H1 (cell line): ENCODE measurements at regions not wholly inside any gene's neighbourhood (a gene's known extent, or its start where the extent isn't known, plus 50 kb on each side); places are given as distances from the start of the nearest gene placed in this dataset.

Experiments
- CTCF ChIA-PET: fragments of 300-600 bp; sonication (Branson Sonifier 250); formaldehyde crosslinking; loops from one replicate; lab custom pipeline; 2021; ENCODE audit not compliant: partially characterized antibody; lab: Charles Lee
- POLR2A ChIA-PET: fragments of 300-600 bp; sonication (Branson Sonifier 250); formaldehyde crosslinking; loops from one replicate; lab custom pipeline; 2021; ENCODE audit warnings: inconsistent platforms; ENCODE audit not compliant: partially characterized antibody; lab: Charles Lee
- DNase-seq, 2 experiments: peaks; one replicate each; pipeline versions ENCODE4 v3.0.0 to v3.0.0-alpha.2; 2010 to 2022; ENCODE audit warnings: low spot score in 2 of 2, low read depth in 1 of 2, mixed read lengths in 1 of 2
- FAIRE-seq: peaks from 2 replicates; lab custom pipeline; 2011; peaks lifted over from hg19 to GRCh38; lab: Jason Lieb, UNC
- H2AFZ ChIP-seq: 2 replicates; pipeline ENCODE4 v1.8.1; 2012; ENCODE audit warnings: low read length, inconsistent platforms
- H2AK5ac ChIP-seq: 2 replicates; pipeline ENCODE4 v1.6.1; 2013; ENCODE audit warnings: low read depth, low read length
- H2BK120ac ChIP-seq: replicated peaks from 2 replicates; pipeline ENCODE3; 2013; ENCODE audit warnings: low read depth, low read length, inconsistent platforms
- H2BK12ac ChIP-seq: 2 replicates; pipeline ENCODE4 v1.6.1; 2013; ENCODE audit warnings: low read depth, low read length
- H2BK15ac ChIP-seq: 2 replicates; pipeline ENCODE4 v1.6.1; 2013; ENCODE audit warnings: low read length
- H2BK20ac ChIP-seq: 2 replicates; pipeline ENCODE4 v1.6.1; 2013; ENCODE audit warnings: low read length
- H2BK5ac ChIP-seq: 2 replicates; pipeline ENCODE4 v1.6.1; 2013; ENCODE audit warnings: low read depth, low read length
- H3K14ac ChIP-seq: 2 replicates; pipeline ENCODE4 v1.6.1; 2013; ENCODE audit warnings: inconsistent platforms; ENCODE audit not compliant: insufficient read length
- H3K18ac ChIP-seq: 2 replicates; pipeline ENCODE4 v1.6.1; 2013; ENCODE audit warnings: low read length; ENCODE audit errors: extremely low read depth
- H3K23ac ChIP-seq: 2 replicates; pipeline ENCODE4 v1.6.1; 2013; ENCODE audit warnings: inconsistent platforms; ENCODE audit not compliant: insufficient read length
- H3K23me2 ChIP-seq: 2 replicates; pipeline ENCODE4 v1.6.1; 2013; ENCODE audit warnings: low read depth, low read length
- H3K27ac ChIP-seq: 2 replicates; pipeline ENCODE4 v1.6.1; 2011; ENCODE audit warnings: low read depth, low read length, inconsistent platforms
- H3K27me3 ChIP-seq, 4 experiments: replicated peaks in 1 of 4; 1 replicate in 1 of 4; 2 replicates in 3 of 4; pipeline versions ENCODE4 v1.6.1 to v1.8.1; 2011 to 2013; ENCODE audit warnings: low read length in 3 of 4, mild to moderate bottlenecking in 3 of 4, inconsistent platforms in 2 of 4, mixed read lengths in 2 of 4, moderate library complexity in 1 of 4; ENCODE audit not compliant: control insufficient read depth in 3 of 4, insufficient read depth in 3 of 4; ENCODE audit errors: extremely low read depth in 1 of 4
- H3K36me3 ChIP-seq, 4 experiments: 2 replicates each; pipeline versions ENCODE4 v1.6.1 to v1.8.1; 2011 to 2013; ENCODE audit warnings: mild to moderate bottlenecking in 4 of 4, low read length in 3 of 4, moderate library complexity in 2 of 4, control low read depth in 1 of 4, inconsistent platforms in 1 of 4; ENCODE audit not compliant: insufficient read depth in 4 of 4, control insufficient read depth in 2 of 4
- H3K4ac ChIP-seq: replicated peaks from 2 replicates; pipeline ENCODE3; 2013; ENCODE audit warnings: low read length, low read depth, mixed read lengths, inconsistent platforms; ENCODE audit not compliant: insufficient read length
- H3K4me1 ChIP-seq, 4 experiments: replicated peaks in 1 of 4; 1 replicate in 1 of 4; 2 replicates in 3 of 4; pipeline versions ENCODE4 v1.6.1 to v1.8.1; 2011 to 2013; ENCODE audit warnings: low read length in 3 of 4, inconsistent platforms in 2 of 4, mixed read lengths in 1 of 4; ENCODE audit not compliant: insufficient read depth in 4 of 4, control insufficient read depth in 3 of 4
- H3K4me2 ChIP-seq, 2 experiments: 2 replicates each; pipeline versions ENCODE4 v1.6.1 to v1.8.1; 2011 to 2013; ENCODE audit warnings: low read depth in 2 of 2, low read length in 2 of 2, control low read depth in 1 of 2, inconsistent platforms in 1 of 2, mild to moderate bottlenecking in 1 of 2; ENCODE audit not compliant: insufficient read depth in 1 of 2
- H3K4me3 ChIP-seq, 4 experiments: fragments of 200-600, 300-600 bp in 1 of 4; sonication (generic), shearing (Covaris generic), sonication (Bioruptor Twin) in 1 of 4; 2 replicates each; pipeline versions ENCODE4 v1.5.1 to v1.8.1; 2011 to 2016; ENCODE audit warnings: low read length in 4 of 4, low read depth in 3 of 4, control low read depth in 2 of 4, inconsistent platforms in 2 of 4, mild to moderate bottlenecking in 2 of 4, mixed read lengths in 1 of 4, moderate library complexity in 1 of 4; ENCODE audit not compliant: insufficient read depth in 2 of 4; ENCODE audit errors: extremely low read depth in 1 of 4
- H3K56ac ChIP-seq: replicated peaks from 2 replicates; pipeline ENCODE3; 2013; ENCODE audit warnings: low read depth, mild to moderate bottlenecking, mixed read lengths, low read length, inconsistent platforms; ENCODE audit not compliant: insufficient read length
- H3K79me1 ChIP-seq: 2 replicates; pipeline ENCODE4 v1.6.1; 2013; ENCODE audit warnings: low read depth, low read length, control low read depth
- H3K79me2 ChIP-seq, 2 experiments: 2 replicates each; pipeline versions ENCODE4 v1.6.1 to v1.8.1; 2012 to 2013; ENCODE audit warnings: low read length in 2 of 2, mild to moderate bottlenecking in 2 of 2, inconsistent platforms in 1 of 2; ENCODE audit not compliant: insufficient read depth in 2 of 2, control insufficient read depth in 1 of 2
- H3K9ac ChIP-seq, 4 experiments: replicated peaks in 1 of 4; 1 replicate in 1 of 4; 2 replicates in 3 of 4; pipeline versions ENCODE4 v1.6.1 to v1.8.1; 2011 to 2013; ENCODE audit warnings: low read depth in 3 of 4, low read length in 3 of 4, control low read depth in 2 of 4, mild to moderate bottlenecking in 2 of 4, moderate library complexity in 2 of 4, inconsistent platforms in 1 of 4; ENCODE audit errors: extremely low read depth in 1 of 4
- H3K9me3 ChIP-seq, 2 experiments: 2 replicates each; pipeline versions ENCODE4 v1.6.1 to v1.8.1; 2012 to 2013; ENCODE audit warnings: mild to moderate bottlenecking in 2 of 2, moderate library complexity in 2 of 2, control low read depth in 1 of 2, inconsistent platforms in 1 of 2, low read depth in 1 of 2, low read length in 1 of 2, mixed read lengths in 1 of 2; ENCODE audit not compliant: insufficient read depth in 2 of 2
- H4K20me1 ChIP-seq, 2 experiments: replicated peaks in 1 of 2; 2 replicates each; pipeline versions ENCODE3 to v1.8.1; 2011 to 2013; ENCODE audit warnings: inconsistent platforms in 2 of 2, low read length in 2 of 2, mild to moderate bottlenecking in 1 of 2; ENCODE audit not compliant: insufficient read depth in 2 of 2, control insufficient read depth in 1 of 2
- H4K5ac ChIP-seq: 2 replicates; pipeline ENCODE4 v1.6.1; 2013; ENCODE audit warnings: low read length, low read depth, mixed read lengths, inconsistent platforms; ENCODE audit not compliant: insufficient read length
- H4K8ac ChIP-seq: 2 replicates; pipeline ENCODE4 v1.8.0; 2013; ENCODE audit warnings: mild to moderate bottlenecking, moderate library complexity, low read length, inconsistent platforms; ENCODE audit not compliant: insufficient read depth; ENCODE audit errors: extremely low read depth
- H4K91ac ChIP-seq: replicated peaks from 2 replicates; pipeline ENCODE3; 2013; ENCODE audit warnings: low read length, mixed read lengths, inconsistent platforms; ENCODE audit not compliant: insufficient read length
- CBX5 ChIP-seq: fragments of 300-800, 300-1000 bp; sonication (generic); IDR thresholded peaks from 2 replicates; pipeline ENCODE4 v1.7.1; 2016; ENCODE audit warnings: antibody characterized with exemption, low read length, low read depth
- CHD1 ChIP-seq: IDR thresholded peaks from 2 replicates; pipeline ENCODE4 v1.6.1; 2012; ENCODE audit warnings: low read depth, low read length, improper control_type of control experiment
- CREB1 ChIP-seq: IDR thresholded peaks from 2 replicates; pipeline ENCODE4 v1.6.1; 2012; ENCODE audit warnings: inconsistent platforms
- EP300 ChIP-seq, 2 experiments: IDR thresholded peaks; 1 replicate in 1 of 2; 2 replicates in 1 of 2; pipeline ENCODE4 v1.6.1; 2011 to 2012; ENCODE audit warnings: low read depth in 2 of 2, low read length in 2 of 2, mild to moderate bottlenecking in 2 of 2, borderline replicate concordance in 1 of 2, inconsistent platforms in 1 of 2, moderate library complexity in 1 of 2
- FOSL1 ChIP-seq: IDR thresholded peaks from 2 replicates; pipeline ENCODE4 v1.6.1; 2011; ENCODE audit warnings: mild to moderate bottlenecking, low read depth, low read length, moderate library complexity; ENCODE audit not compliant: insufficient read depth
- KDM5A ChIP-seq: fragments of 200-600 bp; IDR thresholded peaks from 2 replicates; pipeline ENCODE4 v1.7.1; 2012; ENCODE audit warnings: mild to moderate bottlenecking, low read length, inconsistent platforms, mixed read lengths
- MAFK ChIP-seq: IDR thresholded peaks from 2 replicates; pipeline ENCODE4 v1.6.1; 2012; ENCODE audit warnings: low read depth, mild to moderate bottlenecking, improper control_type of control experiment, low read length
- RBBP5 ChIP-seq: IDR thresholded peaks from 2 replicates; pipeline ENCODE4 v1.7.1; 2012; ENCODE audit warnings: low read depth, mild to moderate bottlenecking, inconsistent platforms, low read length, moderate library complexity, borderline replicate concordance
- RNF2 ChIP-seq: fragments of 200-900, 300-1000 bp; sonication (generic); IDR thresholded peaks from 2 replicates; pipeline ENCODE4 v1.7.1; 2016; ENCODE audit warnings: borderline replicate concordance, low read depth, mild to moderate bottlenecking, antibody characterized with exemption, low read length; ENCODE audit not compliant: poor library complexity, severe bottlenecking; ENCODE audit errors: missing control alignments
- RXRA ChIP-seq: IDR thresholded peaks from 2 replicates; pipeline ENCODE4 v1.6.1; 2011; ENCODE audit warnings: low read depth, mild to moderate bottlenecking, low read length, moderate library complexity; ENCODE audit not compliant: insufficient read depth
- SAP30 ChIP-seq: fragments of 300-600 bp; sonication (generic); IDR thresholded peaks from 2 replicates; pipeline ENCODE4 v1.7.1; 2012; ENCODE audit warnings: low read length, moderate library complexity, mild to moderate bottlenecking, inconsistent platforms; ENCODE audit not compliant: insufficient read depth, insufficient replicate concordance
- SRF ChIP-seq: IDR thresholded peaks from 2 replicates; pipeline ENCODE4 v1.6.1; 2011; ENCODE audit warnings: mild to moderate bottlenecking, low read depth, low read length, moderate library complexity
- TEAD4 ChIP-seq: IDR thresholded peaks from 2 replicates; pipeline ENCODE4 v1.6.1; 2012; ENCODE audit warnings: low read depth, low read length, inconsistent platforms, mixed read lengths
- WGBS, 2 experiments: shearing (Covaris generic) in 1 of 2; methylation state at CpG; one replicate each; pipeline versions ENCODE4 v1.1.6 to v1.1.7; 2013 to 2015; ENCODE audit warnings: low lambda C conversion rate in 2 of 2, mixed read lengths in 2 of 2, inconsistent platforms in 1 of 2, low coverage in 1 of 2, missing lambda C conversion rate in 1 of 2; ENCODE audit not compliant: insufficient replicate concordance in 2 of 2, insufficient coverage in 1 of 2, insufficient read length in 1 of 2; ENCODE audit errors: extremely low coverage in 1 of 2, missing lambda C conversion rate in 1 of 2; 5-methylcytosine and 5-hydroxymethylcytosine counted together
- TF ChIP-seq, protein P1 (sequence below): IDR thresholded peaks from 2 replicates; pipeline ENCODE4 v1.6.1; 2012; ENCODE audit warnings: inconsistent platforms

DNA sequence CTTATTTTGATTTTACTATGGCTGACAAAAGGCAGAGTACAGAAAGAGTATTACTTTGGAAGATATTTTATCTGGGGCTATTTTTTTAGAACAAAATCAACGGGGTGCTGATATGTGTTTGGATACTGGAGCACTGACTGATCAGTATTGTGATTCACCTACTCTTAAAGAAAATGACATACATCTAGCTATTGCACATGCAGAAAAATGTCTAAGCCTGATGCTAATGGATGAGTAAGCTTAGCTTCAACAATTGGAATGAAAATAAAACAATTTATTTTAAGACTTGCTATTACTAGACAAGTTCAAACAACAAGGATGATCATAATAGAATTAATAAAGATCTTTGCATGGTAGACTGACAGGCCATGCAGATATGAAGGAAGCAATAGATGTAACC lies 262.0 kb downstream of the PPP1R2C start:
- no peak overlapping the region for H2AK5ac ChIP-seq
- H2BK20ac ChIP-seq = no peak overlapping the region
- DNase-seq (no peak), FAIRE-seq (no peak)
- H3K9me3 ChIP-seq = no peaks in the 10 kb centered on the region; a peak in 1 of 4 replicates
- H3K9ac ChIP-seq = no peak overlapping the region
- ChIA-PET POLR2A (no interaction called here), CTCF (no interaction called here)
- H4K20me1 ChIP-seq = no peaks in the 10 kb centered on the region
- no peak overlapping the region for H2BK15ac ChIP-seq
- no peaks in the 10 kb centered on the region for H3K79me1 ChIP-seq
- H3K4ac ChIP-seq = no peak overlapping the region
- no peak overlapping the region for H3K18ac ChIP-seq
- no peak overlapping the region for H3K14ac ChIP-seq
- no peak overlapping the region for H2AFZ ChIP-seq
- H3K36me3 ChIP-seq = no peaks in the 10 kb centered on the region
- H3K4me3 ChIP-seq = no peak overlapping the region
- no peak overlapping the region for H4K8ac ChIP-seq
- no peaks in the 10 kb centered on the region for H3K27me3 ChIP-seq
- no peak overlapping the region for H2BK12ac ChIP-seq
- no peak overlapping the region for H2BK5ac ChIP-seq
- no peaks in the 10 kb centered on the region for H3K23me2 ChIP-seq
- 89% methylated on average over 1 of the region's 1 CpG; no CpG with 5 or more reads in 1 of the 2 experiments for WGBS, 2 experiments
- no peak overlapping the region for H3K23ac ChIP-seq
- H3K56ac ChIP-seq = no peak overlapping the region
- H3K79me2 ChIP-seq = no peaks in the 10 kb centered on the region
- H4K91ac ChIP-seq = no peak overlapping the region
- no peak overlapping the region for H4K5ac ChIP-seq
- H3K27ac ChIP-seq = no peak overlapping the region
- H3K4me1 ChIP-seq = no peaks in the 10 kb centered on the region
- H2BK120ac ChIP-seq = no peak overlapping the region
- no peak overlapping the region for H3K4me2 ChIP-seq
- no peak for TF ChIP-seq FOSL1
- no peak for TF ChIP-seq CBX5
- TF ChIP-seq TEAD4 = no peak
- TF ChIP-seq RNF2 = no peak
- TF ChIP-seq EP300 (IDR thresholded peaks at IDR 0.05; ENCODE audit: borderline replicate concordance in 1 of 2, low read depth in 2 of 2, low read length in 2 of 2) = no peak
- no peak for TF ChIP-seq RXRA
- TF ChIP-seq KDM5A = no peak
- TF ChIP-seq SAP30 = no peak
- TF ChIP-seq SRF = no peak
- TF ChIP-seq CHD1 = no peak
- no peak for TF ChIP-seq MAFK
- TF ChIP-seq CREB1 = no peak
- TF ChIP-seq RBBP5 = no peak
- TF ChIP-seq, protein P1, sequence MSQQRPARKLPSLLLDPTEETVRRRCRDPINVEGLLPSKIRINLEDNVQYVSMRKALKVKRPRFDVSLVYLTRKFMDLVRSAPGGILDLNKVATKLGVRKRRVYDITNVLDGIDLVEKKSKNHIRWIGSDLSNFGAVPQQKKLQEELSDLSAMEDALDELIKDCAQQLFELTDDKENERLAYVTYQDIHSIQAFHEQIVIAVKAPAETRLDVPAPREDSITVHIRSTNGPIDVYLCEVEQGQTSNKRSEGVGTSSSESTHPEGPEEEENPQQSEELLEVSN = no peak
